Fibroblast of skin of right quadriceps (primary cell): ENCODE measurements at regions not wholly inside any gene's neighbourhood (a gene's known extent, or its start where the extent isn't known, plus 50 kb on each side); places are given as distances from the start of the nearest gene placed in this dataset.
A peak's percentile ranks its signal among the peaks of the same experiment; 100 is the strongest.

Experiments
- DNase-seq: peaks from one replicate; pipeline ENCODE4 v3.0.0-alpha.2; 2013

DNA sequence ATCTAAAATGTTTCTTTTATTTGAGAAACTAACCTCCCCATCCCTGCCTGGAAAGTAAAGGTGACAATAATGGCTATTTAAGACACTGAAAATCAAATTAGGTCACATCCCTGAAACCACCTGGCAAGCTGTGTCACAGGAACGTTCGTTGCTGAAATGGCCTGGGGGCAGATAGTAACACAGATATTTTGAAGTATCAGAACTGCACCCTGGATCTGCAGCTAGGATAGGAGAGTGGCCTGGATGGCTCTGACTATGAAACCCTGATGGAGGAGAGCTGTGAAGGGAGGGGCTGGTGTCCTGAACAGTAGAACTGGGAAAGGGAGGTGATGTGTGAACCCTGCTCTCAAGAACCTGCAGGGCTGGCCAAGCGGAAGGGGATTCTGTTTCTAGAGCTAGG is 648.3 kb upstream of the CFAP20DC start:
- DNase-seq = no peak

DNA sequence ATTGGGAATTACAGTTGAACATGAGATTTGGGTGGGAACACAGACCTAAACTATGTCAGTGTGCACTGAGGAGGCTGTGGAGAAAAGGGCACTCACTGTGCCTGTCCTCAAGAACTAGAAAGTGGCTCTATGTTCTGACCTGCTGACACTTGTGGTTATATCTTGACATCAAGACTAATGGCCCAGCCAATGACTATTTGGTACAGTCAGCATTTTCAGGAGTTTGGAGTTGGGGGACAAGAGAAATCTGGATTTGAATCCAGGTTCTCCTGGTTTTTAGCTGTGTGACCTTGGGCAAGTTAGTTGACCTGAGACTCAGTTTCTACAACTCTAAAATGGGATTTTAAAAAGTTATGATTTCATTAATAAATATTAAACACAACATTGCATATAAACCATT is 647.0 kb upstream of the CFAP20DC start:
- no peak for DNase-seq

DNA sequence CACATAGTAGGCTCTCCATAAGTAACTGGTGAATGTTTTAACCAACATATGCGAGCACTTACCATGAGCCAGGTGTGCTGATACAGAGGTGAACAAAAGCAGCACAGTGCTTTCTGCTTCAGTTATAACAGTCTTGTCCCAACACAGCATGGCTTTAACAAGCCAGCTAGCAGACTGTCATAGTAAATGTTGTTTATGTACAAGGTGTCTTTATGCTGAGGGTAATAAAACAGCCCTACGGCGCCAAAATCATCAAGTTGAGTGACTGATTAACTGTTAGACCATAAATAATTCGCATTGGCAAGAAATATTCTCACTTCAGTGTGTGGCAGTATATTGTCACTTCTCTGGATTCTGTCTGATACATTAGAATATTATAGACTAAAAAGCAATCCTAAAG is 646.0 kb upstream of the CFAP20DC start:
- no peak for DNase-seq

DNA sequence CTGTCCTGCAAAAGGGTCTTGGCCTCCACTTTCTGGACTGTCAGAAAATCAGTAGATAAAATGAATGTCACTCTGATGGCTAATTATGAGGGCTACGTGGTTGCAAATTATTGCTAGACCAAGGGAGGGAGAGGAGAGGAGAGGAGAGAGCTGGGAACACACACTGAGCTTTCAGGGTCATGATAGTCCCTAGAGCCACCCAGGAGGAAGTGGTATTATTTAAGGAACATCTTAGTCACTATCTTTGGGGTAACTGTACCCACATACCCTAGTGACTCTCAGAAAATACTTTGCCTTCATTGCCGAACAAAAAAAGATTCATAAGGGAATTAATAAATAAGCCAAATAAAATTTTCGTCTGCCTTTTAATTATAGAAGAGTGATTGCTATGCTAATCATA is 642.3 kb upstream of the CFAP20DC start:
- no peak for DNase-seq

DNA sequence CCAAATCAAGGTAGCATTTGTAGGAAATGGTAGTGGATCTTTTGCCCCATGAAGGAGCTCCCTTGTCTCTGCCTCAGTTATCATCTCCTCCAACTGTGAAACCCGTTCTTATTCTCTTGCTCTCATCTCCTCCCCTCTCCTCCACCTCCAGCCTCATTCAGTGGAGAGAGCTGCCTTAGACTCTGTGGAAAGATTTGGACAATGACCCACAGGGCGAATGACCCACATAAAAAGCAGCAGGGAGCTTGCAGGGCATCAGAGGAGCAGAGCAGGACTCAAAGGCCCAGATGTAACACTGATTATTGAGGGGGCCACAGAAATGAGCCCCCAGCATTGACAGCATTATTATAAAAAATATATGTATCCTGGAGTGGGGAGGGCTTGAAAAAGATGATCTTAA is 641.1 kb upstream of the CFAP20DC start:
- no peak for DNase-seq

DNA sequence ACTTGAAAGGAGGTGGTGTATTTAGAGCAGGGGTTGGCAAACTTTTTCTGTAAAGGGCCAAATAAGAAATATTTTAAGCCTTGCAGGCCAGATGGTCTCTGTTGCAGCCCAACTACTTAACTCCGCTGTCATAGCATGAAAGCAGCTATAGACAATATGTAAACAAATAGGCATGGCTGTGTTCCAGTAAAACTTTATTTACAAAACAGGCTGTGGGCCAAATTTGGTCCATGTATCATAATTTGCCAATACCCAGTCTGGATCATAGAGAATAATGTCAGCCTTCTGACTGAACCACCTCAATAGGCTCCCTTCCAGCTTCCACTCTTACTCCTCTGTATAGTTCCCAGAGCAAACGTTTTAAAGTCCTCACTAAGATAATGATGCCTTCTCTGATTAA is 638.8 kb upstream of the CFAP20DC start:
- DNase-seq = no peak

DNA sequence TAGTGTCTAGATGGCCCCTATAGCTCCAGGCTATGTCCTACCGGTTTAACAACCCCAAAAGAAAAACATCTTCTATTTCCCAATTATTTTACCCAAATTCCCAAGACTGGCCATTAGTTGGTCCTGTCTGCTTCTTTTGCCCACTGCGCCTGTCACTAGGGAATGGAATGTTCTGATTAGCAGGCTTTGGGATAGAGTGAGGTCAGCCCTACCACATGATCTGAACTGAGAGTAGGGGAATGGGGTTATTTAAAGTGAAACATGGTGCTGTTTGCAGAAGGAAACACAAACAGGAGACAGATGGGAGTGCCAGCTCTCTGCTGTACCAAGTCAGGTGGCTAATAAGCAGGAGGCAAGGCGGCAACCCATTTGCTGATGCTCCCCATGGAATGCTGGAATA is 635.6 kb upstream of the CFAP20DC start:
- DNase-seq = no peak

DNA sequence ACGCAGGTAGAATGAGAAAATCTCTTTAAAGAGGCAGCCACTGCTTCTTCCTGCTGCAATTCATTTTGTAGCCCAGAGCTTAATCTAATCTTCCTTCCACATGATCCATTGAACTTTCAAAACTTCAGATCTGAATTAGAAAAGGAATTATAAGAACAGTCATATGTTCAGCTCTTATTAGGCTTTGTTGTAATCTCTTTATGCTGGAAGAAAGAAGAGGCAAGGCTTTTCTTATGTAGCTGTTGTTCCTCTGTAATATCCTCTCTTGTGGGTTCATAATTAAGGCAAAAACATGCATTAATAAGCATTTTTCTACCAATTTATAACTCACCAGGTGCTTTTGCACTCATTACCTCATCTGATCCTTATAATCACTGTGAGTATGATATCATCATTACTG is 634.9 kb upstream of the CFAP20DC start:
- DNase-seq = no peak

DNA sequence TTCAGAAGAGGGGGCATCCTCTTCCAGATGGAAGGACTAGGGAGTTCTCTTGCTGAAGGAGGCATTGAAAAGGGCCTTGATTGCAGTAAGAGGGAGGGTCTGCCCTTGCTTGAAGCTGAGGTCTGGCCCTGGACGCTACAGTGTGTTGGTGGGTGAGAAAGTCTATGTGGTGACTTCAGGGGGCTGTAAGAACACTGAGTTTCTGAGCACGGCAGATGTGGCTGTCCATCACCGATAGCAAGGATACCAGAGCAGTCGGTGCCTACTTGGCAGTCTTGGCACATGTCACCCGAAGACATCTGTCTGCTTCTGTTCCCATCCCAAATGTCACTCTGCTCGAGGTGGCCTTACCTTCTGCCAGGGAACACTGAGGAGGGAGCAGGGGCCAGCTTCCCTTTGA is 631.1 kb upstream of the CFAP20DC start:
- DNase-seq = no peak

DNA sequence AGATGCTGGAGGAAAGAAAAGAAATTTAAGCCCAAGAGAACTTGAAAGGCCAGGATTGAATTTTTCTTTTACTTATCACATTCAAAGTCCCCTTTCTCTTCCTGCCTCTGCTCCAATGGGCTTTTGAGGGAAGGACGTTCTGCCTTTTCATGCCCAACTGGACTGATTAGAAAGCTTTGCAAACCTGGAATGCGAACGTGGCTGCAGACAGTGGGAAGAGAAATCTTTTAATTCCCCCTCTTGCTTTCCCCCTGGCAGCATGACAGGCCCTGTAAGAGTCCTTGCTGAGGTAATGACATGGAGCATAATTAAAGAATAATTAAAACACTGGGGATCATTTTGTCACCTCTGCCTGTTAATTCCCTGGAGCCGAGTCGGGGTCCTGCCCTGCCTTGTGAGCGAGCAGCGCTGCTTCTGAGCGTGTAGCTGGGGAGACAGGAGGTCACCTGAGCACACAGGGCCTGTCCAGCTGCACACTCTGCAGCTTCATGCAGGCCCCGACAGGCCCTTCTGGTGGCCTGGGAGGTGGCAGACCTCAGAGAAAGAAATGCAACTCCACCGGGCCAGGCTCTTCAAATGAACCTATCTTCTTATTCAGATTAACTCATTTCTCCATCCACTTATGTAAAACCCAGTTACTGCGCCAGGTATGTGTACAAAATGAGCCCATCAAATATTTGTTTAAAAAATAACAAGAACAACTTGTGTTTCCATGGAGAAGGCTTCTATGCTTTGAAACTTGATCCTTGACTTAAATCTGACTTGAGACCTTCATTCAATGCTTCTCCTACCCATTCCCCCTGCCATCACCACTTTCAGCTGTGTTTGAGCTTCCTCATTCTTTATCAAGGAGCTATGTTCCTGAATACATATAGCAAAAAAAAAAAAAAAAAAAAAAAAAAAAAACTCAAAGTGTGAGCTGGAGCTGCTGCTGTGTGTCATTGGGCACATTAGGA is 628.2 kb upstream of the CFAP20DC start:
- no peak for DNase-seq

DNA sequence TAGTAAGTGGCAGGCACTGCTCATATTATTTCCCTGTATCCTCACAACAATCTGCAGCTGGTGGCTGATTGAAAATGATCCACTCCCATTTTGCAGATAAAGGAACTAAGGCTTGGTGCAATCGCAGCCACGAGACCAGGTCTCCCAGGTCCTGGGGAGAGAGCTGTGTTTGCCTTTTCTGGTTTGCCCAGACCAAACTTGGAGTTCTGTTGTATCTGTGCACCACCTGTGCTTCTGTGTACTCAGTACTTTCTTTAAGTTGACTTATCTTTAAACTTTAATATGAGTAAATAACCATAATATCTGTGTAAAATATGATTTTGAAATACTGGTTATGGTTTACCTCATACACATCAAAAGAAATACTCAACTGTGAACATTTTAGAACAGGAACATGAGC is 625.7 kb upstream of the CFAP20DC start:
- DNase-seq = no peak

DNA sequence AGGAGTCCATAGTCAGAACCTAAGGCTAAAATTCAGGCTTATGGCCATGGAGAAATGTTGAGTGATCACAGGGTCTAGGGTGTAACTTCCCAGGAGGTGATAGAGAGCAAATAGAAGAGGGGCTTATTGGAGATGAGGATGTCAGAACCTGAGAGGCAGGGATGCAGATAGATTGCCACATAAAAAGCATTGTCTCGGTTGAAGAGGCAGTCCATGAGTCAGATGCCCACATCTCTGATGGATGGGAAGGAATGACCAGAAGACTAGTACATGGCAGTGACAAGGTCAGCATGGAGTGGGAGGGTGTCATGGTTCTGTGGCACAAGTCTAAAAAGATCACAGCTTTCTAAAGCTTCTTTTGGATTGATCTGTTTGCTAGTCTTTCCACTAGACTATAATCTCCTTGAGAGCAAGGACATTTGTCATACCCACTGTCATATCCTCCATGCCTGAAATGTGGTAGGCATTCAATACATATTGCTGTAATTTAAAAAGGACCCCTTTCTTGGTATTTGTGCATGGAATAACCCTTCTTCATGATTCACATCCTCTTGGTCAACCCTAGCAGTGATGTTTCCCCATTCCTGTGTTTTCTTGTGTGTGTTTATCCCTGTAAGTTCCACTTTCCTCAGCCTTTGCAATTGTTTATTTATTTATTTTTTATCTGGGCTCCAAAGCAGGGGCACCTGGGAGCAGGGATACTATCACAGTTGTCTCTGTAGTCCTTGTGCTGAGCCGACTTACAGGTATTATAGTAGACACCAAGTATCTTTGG is 613.4 kb upstream of the CFAP20DC start:
- DNase-seq = no peak

DNA sequence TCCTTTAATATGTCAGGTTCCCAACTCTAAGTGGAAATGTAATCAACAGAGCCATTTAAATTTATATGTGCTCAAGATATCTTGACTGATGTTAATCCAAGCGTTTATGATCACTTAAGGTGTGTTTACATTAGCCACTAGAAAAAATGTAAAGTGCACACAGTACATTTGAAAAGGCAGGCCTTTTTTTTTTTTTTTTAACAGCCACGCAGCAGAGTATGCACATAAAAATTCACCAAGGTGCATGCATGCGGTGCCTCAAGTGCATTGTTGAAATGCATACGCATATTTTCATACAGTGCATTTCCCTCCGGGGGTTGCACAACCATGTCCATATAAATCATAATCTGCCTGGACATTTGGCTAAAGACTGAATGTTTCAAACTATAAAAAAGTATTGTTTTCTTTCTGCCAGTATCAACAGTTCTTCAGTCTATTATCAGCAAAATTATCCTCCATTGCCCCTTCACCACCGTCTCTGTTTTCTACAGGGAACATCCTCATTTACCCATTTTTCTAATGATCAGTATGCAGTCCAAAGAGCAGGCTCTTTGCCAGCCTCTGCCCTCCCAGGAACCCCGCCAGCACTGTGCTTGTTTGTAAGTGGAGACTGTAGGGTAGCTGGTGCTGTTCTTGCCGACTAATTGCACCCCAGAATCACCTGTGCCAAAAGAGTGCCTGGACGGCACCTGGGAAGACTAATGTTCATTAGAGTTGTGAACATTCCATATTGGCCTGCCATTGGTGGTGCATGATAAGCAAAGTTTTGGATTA is 611.2 kb upstream of the CFAP20DC start:
- DNase-seq = no peak

DNA sequence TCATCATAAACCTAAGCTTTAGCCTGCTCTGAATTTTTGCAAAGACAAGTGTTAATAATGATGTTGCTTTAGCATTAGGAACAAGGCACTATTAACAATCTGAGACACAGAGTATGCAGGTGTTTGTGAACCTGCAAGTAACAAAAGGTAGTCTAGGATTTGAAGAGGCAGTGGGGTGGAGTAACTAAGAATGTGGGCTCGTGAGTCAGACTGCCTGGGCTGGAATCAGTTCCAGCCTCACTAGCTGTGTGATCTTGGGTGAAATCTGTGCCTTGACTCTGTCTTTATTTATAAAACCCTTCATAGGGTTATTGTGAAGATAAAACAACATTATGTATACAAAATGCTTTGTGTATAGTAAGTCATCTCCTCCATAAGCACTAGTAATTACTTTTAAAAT is 610.6 kb upstream of the CFAP20DC start:
- DNase-seq = no peak

DNA sequence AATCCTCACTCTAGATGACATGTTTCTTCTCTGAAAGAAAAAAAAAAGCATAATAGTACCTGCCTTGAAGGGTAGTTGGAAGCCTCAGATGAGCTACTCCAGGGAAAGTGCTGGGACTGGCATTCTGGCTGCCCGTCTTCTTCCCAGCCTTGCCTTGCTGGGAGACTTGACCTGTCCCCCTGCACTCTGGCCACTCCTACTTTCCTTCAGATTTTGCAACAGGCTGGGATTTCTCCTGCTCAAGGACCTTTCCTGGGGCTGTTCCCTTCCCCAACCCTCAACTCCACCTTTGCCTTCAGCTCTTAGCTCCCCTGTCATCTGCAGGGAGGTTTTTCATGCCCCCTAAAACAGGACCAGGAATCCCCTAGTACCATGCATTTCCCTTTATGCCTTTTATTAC is 609.9 kb upstream of the CFAP20DC start:
- DNase-seq = no peak

DNA sequence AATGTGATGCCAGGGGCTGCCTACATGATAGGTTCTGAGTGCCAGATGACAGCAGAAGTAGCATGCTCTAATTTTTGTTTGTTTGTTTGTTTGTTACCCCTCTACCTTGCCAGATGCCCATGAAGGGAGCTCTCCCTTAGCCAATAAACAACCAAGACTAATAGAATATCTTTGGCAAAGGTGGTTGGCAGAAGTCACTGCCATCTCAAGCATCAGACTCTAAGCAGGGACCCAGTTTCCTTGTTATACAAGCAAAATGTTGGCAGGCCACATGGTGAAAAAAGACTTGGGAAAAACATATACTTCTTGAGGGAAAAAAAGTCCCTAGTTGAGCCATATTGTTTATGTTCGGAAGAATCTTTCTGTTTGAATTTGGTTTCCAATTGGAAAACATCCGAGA is 609.0 kb upstream of the CFAP20DC start:
- DNase-seq = no peak

DNA sequence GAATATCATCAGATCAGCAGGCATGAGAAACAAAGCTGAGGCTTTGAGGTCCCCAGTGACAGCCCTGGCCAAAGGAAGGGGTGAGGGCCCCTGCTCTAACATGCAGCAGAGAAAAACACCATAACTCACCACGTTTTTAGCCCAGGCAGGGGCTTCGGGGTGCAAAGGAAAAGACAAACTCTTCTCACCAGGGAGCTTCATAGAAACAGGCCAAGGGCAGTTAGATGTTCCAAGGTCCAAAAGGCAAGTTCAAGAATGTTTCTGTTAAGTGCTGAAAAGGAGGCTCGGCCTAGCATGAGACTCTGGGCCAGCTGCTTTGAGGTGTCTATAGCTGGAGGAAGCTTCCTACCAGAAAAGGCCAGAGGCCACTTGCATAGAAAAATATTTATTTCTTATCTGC is 608.4 kb upstream of the CFAP20DC start:
- no peak for DNase-seq

DNA sequence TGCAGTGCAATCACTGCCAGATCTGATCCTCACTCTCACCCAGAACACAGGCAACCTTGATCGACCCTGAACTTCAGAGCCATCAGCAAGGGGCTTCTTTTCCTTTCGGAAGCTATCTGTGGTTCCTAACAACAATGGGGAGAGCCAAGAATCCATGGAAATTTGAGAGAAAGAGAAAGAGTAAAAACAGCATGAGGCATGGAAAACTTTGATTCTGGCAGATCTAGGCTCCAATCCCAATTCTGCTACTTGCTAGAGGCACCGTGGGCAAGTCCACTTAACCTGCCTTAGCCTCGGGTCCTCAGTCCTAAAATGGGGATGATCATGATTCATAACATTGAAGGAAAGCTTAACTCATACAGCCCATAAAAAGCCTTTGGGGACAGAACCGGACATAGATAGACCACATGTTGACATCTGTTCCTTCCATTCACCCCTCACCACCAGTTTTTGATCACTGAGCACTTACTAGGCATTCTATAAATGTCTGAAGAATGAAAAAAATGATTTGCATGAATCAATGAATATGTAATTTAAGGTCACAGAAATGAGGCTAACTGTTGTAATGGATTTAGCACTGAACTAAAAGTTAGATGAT is 605.7 kb upstream of the CFAP20DC start:
- no peak for DNase-seq

DNA sequence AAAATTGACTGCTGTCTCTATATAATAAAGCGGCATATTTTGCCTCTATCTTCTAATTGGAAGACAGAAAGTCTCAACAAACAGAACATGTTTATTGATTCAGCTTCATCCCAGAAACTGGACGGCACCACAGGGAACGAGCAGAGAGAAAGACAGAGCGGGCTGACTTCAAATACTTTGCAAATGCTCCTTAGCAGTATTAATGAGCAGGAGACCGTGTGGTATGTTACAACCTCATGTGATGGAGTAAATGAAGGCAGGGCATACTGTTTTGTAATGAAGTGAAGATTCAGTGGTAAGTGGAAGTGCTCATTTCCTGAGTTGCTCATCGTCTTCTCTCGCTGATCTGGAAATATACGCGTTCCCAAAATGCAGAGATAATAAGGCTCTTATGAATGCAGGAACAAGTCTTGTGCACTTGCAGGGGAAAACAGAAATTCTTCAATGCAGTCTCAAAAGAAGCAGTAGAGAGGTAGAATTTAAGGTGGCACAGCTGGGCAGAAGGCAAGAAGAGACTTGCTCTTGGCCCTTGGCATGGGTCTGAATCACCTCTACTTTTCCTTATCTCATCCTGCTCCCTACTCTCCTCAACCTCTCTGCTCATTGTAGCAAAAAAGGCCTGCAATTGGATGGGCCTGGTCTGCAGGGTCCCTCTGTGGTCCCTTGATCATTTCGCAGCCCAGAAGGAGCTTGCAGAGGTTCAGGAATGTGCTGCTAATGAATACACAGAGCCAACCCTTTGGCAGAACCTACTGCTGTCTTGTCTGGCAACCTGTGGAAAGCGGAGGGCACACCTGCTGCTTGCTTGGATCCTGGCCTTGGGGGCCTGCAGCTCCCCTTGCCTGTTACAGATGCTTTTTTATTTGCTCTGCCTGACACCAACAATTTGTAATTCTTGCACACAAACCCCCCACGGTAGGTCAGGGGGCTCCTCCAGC is 604.9 kb upstream of the CFAP20DC start:
- DNase-seq = no peak

DNA sequence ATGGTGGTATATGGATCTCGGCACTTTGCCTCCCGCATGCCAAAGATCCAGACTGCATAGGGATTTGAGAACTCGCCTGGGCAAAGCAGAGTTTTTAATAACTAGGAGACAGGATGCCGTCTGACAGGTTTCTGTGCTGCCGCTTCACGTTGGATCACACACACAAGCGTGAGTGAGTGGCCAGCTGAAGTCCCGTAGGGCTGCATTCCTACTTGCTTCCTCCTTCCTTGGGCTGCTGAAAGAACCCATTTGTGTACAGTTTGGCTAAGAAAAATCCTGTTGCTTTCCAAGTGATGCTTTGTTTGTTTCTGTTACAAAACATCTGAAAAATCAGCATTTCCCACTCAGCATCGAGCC is 604.3 kb upstream of the CFAP20DC start:
- DNase-seq = peak; percentile 4

DNA sequence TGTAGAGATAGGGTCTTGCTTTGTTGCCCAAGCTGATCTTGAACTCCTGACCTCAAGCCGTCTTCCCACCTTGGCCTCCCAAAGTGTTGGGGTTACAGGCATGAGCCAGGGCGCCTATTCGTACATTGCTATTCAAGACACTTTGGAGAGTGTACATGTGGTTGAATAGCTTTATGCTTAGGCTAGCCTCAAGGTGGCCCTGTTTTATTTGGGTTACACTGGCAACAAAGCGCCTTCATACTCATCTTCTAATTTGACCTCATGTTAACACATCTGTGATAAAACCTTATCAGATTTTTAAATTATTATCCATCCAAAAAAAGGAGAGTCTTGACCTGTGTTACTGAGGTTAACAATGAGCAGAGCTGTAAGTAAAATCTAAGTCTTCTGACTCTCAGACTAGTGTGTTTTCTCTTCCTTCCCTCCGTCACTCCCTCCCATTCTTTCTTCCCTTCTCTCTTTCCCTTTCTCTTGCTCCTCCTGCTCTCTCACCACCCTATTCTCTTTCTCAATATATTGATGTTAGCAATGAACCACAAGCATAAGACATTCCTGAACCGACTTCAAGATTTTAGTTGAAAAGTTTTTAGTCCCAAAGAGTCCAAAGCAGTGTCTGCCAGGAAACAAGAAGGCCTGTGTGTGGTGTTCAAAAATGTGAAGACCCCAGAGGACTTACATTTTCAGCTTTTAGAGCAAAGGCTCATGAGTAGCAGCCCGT is 603.7 kb upstream of the CFAP20DC start:
- DNase-seq = peak; percentile 2
